ENCODE measurements at regions not wholly inside any gene's neighbourhood (a gene's known extent, or its start where the extent isn't known, plus 50 kb on each side); places are given as distances from the start of the nearest gene placed in this dataset.

- H3K4me3 ChIP-seq = no peak overlapping the region
- peaks cover 0 to 28% (median 0%) of the 10 kb centered on the region in 4 donors for H3K27me3 ChIP-seq
- peak; percentile 86 for DNase-seq (ENCODE audit: extremely low spot score)
- no peaks in the 10 kb centered on the region for H3K9me3 ChIP-seq
- H3K27ac ChIP-seq (replicated peaks in 1 of 4) = no peak overlapping the region
- H3K4me1 ChIP-seq = no peaks in the 10 kb centered on the region
- no peaks in the 10 kb centered on the region for H3K36me3 ChIP-seq
- WGBS = 76% methylated on average over 11 of the region's 11 CpGs
- TF ChIP-seq POLR2A (IDR thresholded peaks at IDR 0.05; ENCODE audit: low read depth) (no peak), EP300 (IDR thresholded peaks at IDR 0.05) (no peak)
- intact Hi-C loops (cut with DNase I) = no loop called here
Observed at GRCh38 chr18:24734058-24734457, 273.6 kb downstream of the HRH4 start.

GRCh38 chr18:24735624-24736231 lies 275.3 kb downstream of the HRH4 start:
- TF ChIP-seq POLR2AphosphoS5 (IDR thresholded peaks at IDR 0.05) (no peak), POLR2A (IDR thresholded peaks at IDR 0.05; ENCODE audit: low read depth) (no peak), EP300 (IDR thresholded peaks at IDR 0.05) (no peak), CTCF (IDR thresholded peaks at IDR 0.05) (no peak)
- intact Hi-C loops (cut with DNase I) = no loop called here
- no peak overlapping the region for H3K27ac ChIP-seq (replicated peaks in 1 of 4)
- H3K36me3 ChIP-seq = no peaks in the 10 kb centered on the region
- peaks cover 0 to 19% (median 0%) of the 10 kb centered on the region in 4 donors for H3K27me3 ChIP-seq
- WGBS = 86% methylated on average over 5 of the region's 5 CpGs
- DNase-seq (ENCODE audit: extremely low spot score) = peak; percentile 14
- H3K4me3 ChIP-seq = no peak overlapping the region
- no peaks in the 10 kb centered on the region for H3K4me1 ChIP-seq
- H3K9me3 ChIP-seq = no peaks in the 10 kb centered on the region

GRCh38 chr18:24736662-24737330 lies 276.4 kb downstream of the HRH4 start:
- DNase-seq (ENCODE audit: extremely low spot score) = peak; percentile 29
- Histone ChIP-seq H3K36me3 (no peaks in the 10 kb centered on the region), H3K4me1 (no peaks in the 10 kb centered on the region), H3K9me3 (no peaks in the 10 kb centered on the region), H3K27ac (replicated peaks in 1 of 4) (no peak overlapping the region), H3K27me3 (peaks cover 0 to 19% (median 0%) of the 10 kb centered on the region in 4 donors), H3K4me3 (no peak overlapping the region)
- intact Hi-C loops (cut with DNase I) = no loop called here
- 77% methylated on average over 8 of the region's 8 CpGs for WGBS
- no peak for TF ChIP-seq POLR2AphosphoS5 (IDR thresholded peaks at IDR 0.05)
- no peak for TF ChIP-seq POLR2A (IDR thresholded peaks at IDR 0.05; ENCODE audit: low read depth)
- no peak for TF ChIP-seq EP300 (IDR thresholded peaks at IDR 0.05)
- no peak for TF ChIP-seq CTCF (IDR thresholded peaks at IDR 0.05)

GRCh38 chr18:24740829-24741228 lies 280.4 kb downstream of the HRH4 start:
- no peak for DNase-seq (ENCODE audit: extremely low spot score)
- 100% methylated on average over 2 of the region's 2 CpGs for WGBS

More at GRCh38 chr18:24740829-24741228, 280.4 kb downstream of the HRH4 start:
- intact Hi-C loops (cut with DNase I) = loop anchor here (10.0 kb wide), 1 partner anchor 54 kb away; no protein-coding TSS in a partner anchor
- H3K36me3 ChIP-seq = no peaks in the 10 kb centered on the region
- H3K9me3 ChIP-seq = no peaks in the 10 kb centered on the region
- no peaks in the 10 kb centered on the region for H3K27me3 ChIP-seq
- H3K27ac ChIP-seq (replicated peaks in 1 of 4) = no peak overlapping the region
- no peak overlapping the region for H3K4me3 ChIP-seq
- TF ChIP-seq CTCF (IDR thresholded peaks at IDR 0.05) = no peak
- TF ChIP-seq POLR2A (IDR thresholded peaks at IDR 0.05; ENCODE audit: low read depth) = no peak
- no peak for TF ChIP-seq POLR2AphosphoS5 (IDR thresholded peaks at IDR 0.05)
- no peaks in the 10 kb centered on the region for H3K4me1 ChIP-seq
